K562 (cell line): ENCODE measurements at regions not wholly inside any gene's neighbourhood (a gene's known extent, or its start where the extent isn't known, plus 50 kb on each side); places are given as distances from the start of the nearest gene placed in this dataset.
"Not testable (repeated sequence)": the region's sequence is repeated elsewhere in the genome, so short reads cannot be mapped to it uniquely, and the experiment has no call there.

ENCODE experiments used
- ATAC-seq: fragments of 200-7000 bp; cut with Tn5 transposase; 3 replicates; pipeline ENCODE4 v1.9.1; 2020; ENCODE audit warnings: moderate library complexity
- BruUV-seq: library from RNA; stranded (reverse); fragments of 400-500 nt; replicated peaks from 2 replicates; lab custom pipeline; 2021; lab: Mats Ljungman, UMichigan
- CTCF ChIA-PET: fragments of 300-600 bp; formaldehyde crosslinking; extraction: SDS; loops from one replicate; lab custom pipeline; 2021; ENCODE audit warnings: low intra/inter-chr PET ratio; lab: Yijun Ruan, JAX
- POLR2A ChIA-PET: fragments of 300-600, 350-650 bp; sonication (Branson Sonifier 250); formaldehyde crosslinking; extraction: SDS; loops from one replicate; lab custom pipeline; 2021; ENCODE audit warnings: antibody characterized with exemption, inconsistent platforms; lab: Yijun Ruan, JAX
- DNase-seq, 4 experiments: peaks; one replicate each; pipeline versions ENCODE4 v3.0.0 to v3.0.0-alpha.2; 2011 to 2018; ENCODE audit warnings: low spot score in 3 of 4, mixed read lengths in 3 of 4; ENCODE audit errors: extremely low read depth in 1 of 4
- FAIRE-seq: peaks from 2 replicates; lab custom pipeline; 2011; peaks lifted over from hg19 to GRCh38; lab: Jason Lieb, UNC
- H2AFZ ChIP-seq: 2 replicates; pipeline ENCODE4 v1.6.0; 2011; ENCODE audit warnings: low read depth, low read length, control low read depth, inconsistent platforms
- H3K27ac ChIP-seq: fragments of 200-600 bp; 3 replicates; pipeline ENCODE4 v1.8.0; 2011; ENCODE audit warnings: low read depth, mild to moderate bottlenecking, control low read depth, inconsistent platforms, low read length, moderate library complexity, mixed read lengths; ENCODE audit errors: extremely low read depth
- H3K27me3 ChIP-seq, 2 experiments: fragments of 300-600 bp in 1 of 2; 2 replicates in 1 of 2; 3 replicates in 1 of 2; pipeline versions ENCODE4 v1.6.0 to v1.8.0; 2011; ENCODE audit warnings: inconsistent platforms in 2 of 2, low read length in 2 of 2, mild to moderate bottlenecking in 1 of 2, mixed read lengths in 1 of 2, moderate library complexity in 1 of 2; ENCODE audit not compliant: control insufficient read depth in 2 of 2, insufficient read depth in 2 of 2
- H3K36me3 ChIP-seq: fragments of 300-600 bp; 3 replicates; pipeline ENCODE4 v1.8.0; 2011; ENCODE audit warnings: mild to moderate bottlenecking, low read length, inconsistent platforms; ENCODE audit not compliant: control insufficient read depth, insufficient read depth
- H3K4me1 ChIP-seq, 2 experiments: fragments of 200-600 bp in 1 of 2; replicated peaks in 1 of 2; 2 replicates in 1 of 2; 3 replicates in 1 of 2; pipeline versions ENCODE4 v1.5.1 to v1.8.0; 2011; ENCODE audit warnings: inconsistent platforms in 2 of 2, low read length in 2 of 2, mild to moderate bottlenecking in 1 of 2, mixed read lengths in 1 of 2, moderate library complexity in 1 of 2; ENCODE audit not compliant: control insufficient read depth in 2 of 2, insufficient read depth in 2 of 2
- H3K4me2 ChIP-seq: 2 replicates; pipeline ENCODE4 v1.6.1; 2011; ENCODE audit warnings: low read length, control low read depth, inconsistent platforms, mixed read lengths; ENCODE audit not compliant: insufficient read depth
- H3K4me3 ChIP-seq: fragments of 200-600 bp; sonication (generic), shearing (Covaris generic); 2 replicates; pipeline ENCODE4 v1.5.1; 2016; ENCODE audit warnings: control low read depth, inconsistent platforms
- H3K79me2 ChIP-seq: fragments of 200-600 bp; 3 replicates; pipeline ENCODE4 v1.8.0; 2011; ENCODE audit warnings: low read length, inconsistent platforms; ENCODE audit not compliant: control insufficient read depth, insufficient read depth
- H3K9ac ChIP-seq, 2 experiments: 2 replicates each; pipeline versions ENCODE4 v1.6.0 to v1.6.1; 2011; ENCODE audit warnings: low read depth in 2 of 2, low read length in 2 of 2, control low read depth in 1 of 2, inconsistent platforms in 1 of 2, mild to moderate bottlenecking in 1 of 2, mixed read lengths in 1 of 2; ENCODE audit not compliant: insufficient read depth in 1 of 2
- H3K9me1 ChIP-seq: one replicate; pipeline ENCODE4 v1.6.0; 2011; ENCODE audit warnings: inconsistent platforms, mild to moderate bottlenecking, low read length, moderate library complexity; ENCODE audit not compliant: control insufficient read depth, insufficient read depth
- H3K9me3 ChIP-seq: replicated peaks from 2 replicates; pipeline ENCODE4 v1.5.1; 2011; ENCODE audit warnings: low read depth, low read length, inconsistent platforms; ENCODE audit not compliant: control insufficient read depth, insufficient read depth
- H4K20me1 ChIP-seq: replicated peaks from 2 replicates; pipeline ENCODE4 v1.6.1; 2011; ENCODE audit warnings: low read length, inconsistent platforms, mixed read lengths; ENCODE audit not compliant: control insufficient read depth, insufficient read depth
- DACH1 ChIP-seq: fragments of 450-650 bp; IDR thresholded peaks from 2 replicates; pipeline ENCODE4 v1.6.1; 2018; ENCODE audit not compliant: partially characterized antibody
- TAF9B ChIP-seq: fragments of 450-650 bp; IDR thresholded peaks from 2 replicates; pipeline ENCODE4 v1.6.1; 2018; ENCODE audit warnings: mild to moderate bottlenecking; ENCODE audit not compliant: partially characterized antibody
- WGBS: fragments of 100-300 bp; shearing (Covaris generic); methylation state at CpG from one replicate; pipeline ENCODE4 v1.1.6; 2016; ENCODE audit warnings: low coverage, mixed read lengths; ENCODE audit not compliant: insufficient coverage; ENCODE audit errors: missing lambda C conversion rate; 5-methylcytosine and 5-hydroxymethylcytosine counted together
- in situ Hi-C: fragments of 300-500 bp; cut with MboI; formaldehyde crosslinking; loops from 4 replicates; pipeline ENCODE4 v1.15.0; 2018; ENCODE audit warnings: inconsistent platforms, mixed read lengths
- intact Hi-C: fragments of 100-400 bp; cut with micrococcal nuclease; formaldehyde crosslinking; loops from 2 replicates; pipeline ENCODE4 v1.14.2; 2022

- ChIA-PET CTCF (no interaction called here), POLR2A (no interaction called here)
- H3K9me3 ChIP-seq = no peaks in the 10 kb centered on the region
- H3K4me1 ChIP-seq = no peaks in the 10 kb centered on the region
- in situ Hi-C loops = no loop called here
- no peaks in the 10 kb centered on the region for H4K20me1 ChIP-seq
- no peak overlapping the region for H3K4me2 ChIP-seq
- H3K27ac ChIP-seq = no peak overlapping the region
- FAIRE-seq (no peak), ATAC-seq (no peak)
- no peak overlapping the region for H3K9ac ChIP-seq
- WGBS = 91% methylated on average over 3 of the region's 3 CpGs
- no peak overlapping the region for H3K4me3 ChIP-seq
- peak; percentile 93 for TF ChIP-seq DACH1
- no peak for TF ChIP-seq TAF9B
- TF ChIP-seq, all 486 proteins: peak for 1
- Histone ChIP-seq H2AFZ (no peak overlapping the region), H3K79me2 (no peaks in the 10 kb centered on the region; the same call in 2 of the 3 replicates), H3K9me1 (no peaks in the 10 kb centered on the region), H3K27me3 (no peaks in the 10 kb centered on the region), H3K36me3 (no peaks in the 10 kb centered on the region)
- intact Hi-C loops = no loop called here
- no peak for DNase-seq
- BruUV-seq = no TSS peak
Observed at GRCh38 chr2:208726242-208726641, 319.6 kb downstream of the PTH2R start.

- FAIRE-seq, BruUV-seq, H3K9ac ChIP-seq, H3K79me2 ChIP-seq, H3K4me2 ChIP-seq, intact Hi-C loops, DNase-seq, H3K27me3 ChIP-seq, CTCF ChIA-PET, H3K4me1 ChIP-seq, H3K4me3 ChIP-seq, H3K36me3 ChIP-seq, H3K27ac ChIP-seq, ATAC-seq, H3K9me1 ChIP-seq, H2AFZ ChIP-seq, H3K9me3 ChIP-seq, POLR2A ChIA-PET, H4K20me1 ChIP-seq, in situ Hi-C loops: not testable (repeated sequence)
- 83% methylated on average over 2 of the region's 21 CpGs for WGBS
Observed at GRCh38 chr2:208751663-208752415, 345.2 kb downstream of the PTH2R start.
